OCI-LY1 (cell line): ENCODE measurements at regions not wholly inside any gene's neighbourhood (a gene's known extent, or its start where the extent isn't known, plus 50 kb on each side); places are given as distances from the start of the nearest gene placed in this dataset.

Experiments
- H2AFZ ChIP-seq: fragments of 200-600 bp; sonication (generic), shearing (Covaris generic); 2 replicates; pipeline ENCODE4 v1.6.0; 2014; ENCODE audit warnings: antibody characterized with exemption, mild to moderate bottlenecking, low read length
- H3F3A ChIP-seq: fragments of 200-600 bp; sonication (generic), shearing (Covaris generic); 2 replicates; pipeline ENCODE4 v1.6.0; 2014; ENCODE audit warnings: mild to moderate bottlenecking, antibody characterized with exemption, low read length, moderate library complexity; ENCODE audit not compliant: insufficient read depth
- H3K27ac ChIP-seq: fragments of 200-600 bp; sonication (generic); 2 replicates; pipeline ENCODE4 v1.5.1; 2014; ENCODE audit warnings: low read length, mixed run types, mild to moderate bottlenecking, low read depth; ENCODE audit not compliant: poor library complexity, severe bottlenecking
- H3K27me3 ChIP-seq: fragments of 200-600 bp; sonication (generic); 2 replicates; pipeline ENCODE4 v1.6.0; 2014; ENCODE audit warnings: antibody characterized with exemption, mild to moderate bottlenecking, low read length, moderate library complexity; ENCODE audit not compliant: insufficient read depth
- H3K36me3 ChIP-seq: fragments of 200-600 bp; sonication (generic); 2 replicates; pipeline ENCODE4 v1.6.1; 2014; ENCODE audit warnings: mild to moderate bottlenecking, antibody characterized with exemption, low read length, moderate library complexity, mixed read lengths; ENCODE audit not compliant: insufficient read depth
- H3K4me1 ChIP-seq: fragments of 200-600 bp; sonication (generic); 2 replicates; pipeline ENCODE4 v1.5.1; 2014; ENCODE audit warnings: mild to moderate bottlenecking, low read length, moderate library complexity; ENCODE audit not compliant: insufficient read depth, severe bottlenecking
- H3K4me2 ChIP-seq: fragments of 200-600 bp; sonication (generic), shearing (Covaris generic); 2 replicates; pipeline ENCODE4 v1.6.1; 2014; ENCODE audit warnings: low read length
- H3K4me3 ChIP-seq: fragments of 200-600 bp; sonication (generic); 2 replicates; pipeline ENCODE4 v1.5.1; 2014; ENCODE audit warnings: low read length, low read depth, mild to moderate bottlenecking, mixed read lengths; ENCODE audit not compliant: poor library complexity, severe bottlenecking
- H3K79me2 ChIP-seq: fragments of 200-600 bp; shearing (Covaris generic); 2 replicates; pipeline ENCODE4 v1.6.1; 2016; ENCODE audit warnings: mixed run types, low read length, mixed read lengths; ENCODE audit not compliant: insufficient read depth
- H3K9ac ChIP-seq: fragments of 200-600 bp; sonication (generic), shearing (Covaris generic); 2 replicates; pipeline ENCODE4 v1.6.1; 2014; ENCODE audit warnings: mild to moderate bottlenecking, low read length, mixed read lengths
- H3K9me2 ChIP-seq: fragments of 200-600 bp; sonication (generic), shearing (Covaris generic); 2 replicates; pipeline ENCODE4 v1.6.1; 2014; ENCODE audit warnings: low read depth, mild to moderate bottlenecking, low read length, mixed read lengths
- H3K9me3 ChIP-seq: fragments of 200-600 bp; shearing (Covaris generic); 2 replicates; pipeline ENCODE4 v1.6.1; 2014; ENCODE audit warnings: low read length, mixed read lengths
- H4K20me1 ChIP-seq: fragments of 200-600 bp; sonication (generic), shearing (Covaris generic); 2 replicates; pipeline ENCODE4 v1.6.0; 2016; ENCODE audit warnings: mild to moderate bottlenecking, low read length; ENCODE audit not compliant: insufficient read depth
- EZH2 ChIP-seq: fragments of 200-600 bp; sonication (generic), shearing (Covaris generic); IDR thresholded peaks from 2 replicates; pipeline ENCODE4 v1.8.0; 2017; ENCODE audit warnings: borderline replicate concordance, mixed run types, mild to moderate bottlenecking, antibody characterized with exemption, low read length, moderate library complexity, mixed read lengths
- TF ChIP-seq, protein P1 (sequence below): fragments of 200-600 bp; sonication (generic), shearing (Covaris generic); IDR thresholded peaks from 2 replicates; pipeline ENCODE4 v1.5.1; 2017; ENCODE audit warnings: mild to moderate bottlenecking, antibody characterized with exemption, low read length, moderate library complexity, mixed read lengths

DNA sequence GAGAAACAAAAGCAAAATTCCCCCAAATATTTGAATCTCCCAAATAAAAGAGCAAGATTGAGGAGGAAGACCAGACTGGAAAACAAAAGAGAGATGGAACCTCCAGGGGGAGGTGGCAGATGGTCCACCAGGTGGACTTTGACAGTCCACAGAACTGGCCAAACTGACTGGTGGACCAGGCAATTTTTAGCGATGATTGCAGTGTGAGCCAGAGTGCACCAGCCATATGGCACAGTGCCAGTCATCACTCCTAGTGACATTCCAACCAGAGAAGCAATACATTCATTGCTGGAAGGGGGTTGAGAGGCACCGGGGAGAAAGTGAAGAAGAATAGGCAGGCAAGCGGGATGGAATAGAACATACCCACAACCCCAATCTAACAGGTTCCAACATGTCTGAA is 182.9 kb downstream of the EXOC5 start:
- H3F3A ChIP-seq = no peaks in the 10 kb centered on the region
- no peak overlapping the region for H3K9ac ChIP-seq
- H4K20me1 ChIP-seq = no peaks in the 10 kb centered on the region
- H3K4me3 ChIP-seq = no peak overlapping the region
- no peaks in the 10 kb centered on the region for H3K36me3 ChIP-seq
- no peaks in the 10 kb centered on the region for H3K4me1 ChIP-seq
- no peaks in the 10 kb centered on the region for H3K9me3 ChIP-seq
- no peak overlapping the region for H3K4me2 ChIP-seq
- no peaks in the 10 kb centered on the region for H3K27me3 ChIP-seq
- H3K9me2 ChIP-seq = no peaks in the 10 kb centered on the region
- no peaks in the 10 kb centered on the region for H3K79me2 ChIP-seq
- no peak for TF ChIP-seq EZH2
- TF ChIP-seq, protein P1, sequence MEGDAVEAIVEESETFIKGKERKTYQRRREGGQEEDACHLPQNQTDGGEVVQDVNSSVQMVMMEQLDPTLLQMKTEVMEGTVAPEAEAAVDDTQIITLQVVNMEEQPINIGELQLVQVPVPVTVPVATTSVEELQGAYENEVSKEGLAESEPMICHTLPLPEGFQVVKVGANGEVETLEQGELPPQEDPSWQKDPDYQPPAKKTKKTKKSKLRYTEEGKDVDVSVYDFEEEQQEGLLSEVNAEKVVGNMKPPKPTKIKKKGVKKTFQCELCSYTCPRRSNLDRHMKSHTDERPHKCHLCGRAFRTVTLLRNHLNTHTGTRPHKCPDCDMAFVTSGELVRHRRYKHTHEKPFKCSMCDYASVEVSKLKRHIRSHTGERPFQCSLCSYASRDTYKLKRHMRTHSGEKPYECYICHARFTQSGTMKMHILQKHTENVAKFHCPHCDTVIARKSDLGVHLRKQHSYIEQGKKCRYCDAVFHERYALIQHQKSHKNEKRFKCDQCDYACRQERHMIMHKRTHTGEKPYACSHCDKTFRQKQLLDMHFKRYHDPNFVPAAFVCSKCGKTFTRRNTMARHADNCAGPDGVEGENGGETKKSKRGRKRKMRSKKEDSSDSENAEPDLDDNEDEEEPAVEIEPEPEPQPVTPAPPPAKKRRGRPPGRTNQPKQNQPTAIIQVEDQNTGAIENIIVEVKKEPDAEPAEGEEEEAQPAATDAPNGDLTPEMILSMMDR = no peak
- no peak overlapping the region for H2AFZ ChIP-seq
- H3K27ac ChIP-seq = no peak overlapping the region

DNA sequence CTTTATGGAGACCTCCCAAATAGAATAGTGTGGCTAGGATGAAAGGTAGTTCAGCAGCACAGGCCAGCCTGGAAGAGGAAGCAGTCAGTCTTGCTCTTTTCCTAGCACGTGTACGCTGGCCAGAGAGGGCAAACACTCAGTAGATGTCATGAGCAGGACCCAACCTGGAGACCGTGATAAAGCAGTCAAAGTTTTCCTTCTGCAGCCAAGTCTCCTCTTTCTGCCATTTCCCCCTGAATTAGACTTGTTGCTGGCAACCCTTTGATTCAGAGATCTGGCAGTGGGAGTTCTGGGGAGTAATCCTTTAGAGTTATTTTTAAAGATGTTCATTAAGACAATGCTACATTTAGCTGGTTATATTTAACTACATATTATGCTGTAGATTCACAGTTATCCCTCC is 183.7 kb downstream of the EXOC5 start:
- Histone ChIP-seq H3K9ac (no peak overlapping the region), H3K9me2 (no peaks in the 10 kb centered on the region), H3F3A (no peaks in the 10 kb centered on the region), H3K27me3 (no peaks in the 10 kb centered on the region), H3K4me1 (no peaks in the 10 kb centered on the region), H4K20me1 (no peaks in the 10 kb centered on the region), H3K4me2 (no peak overlapping the region), H3K36me3 (no peaks in the 10 kb centered on the region), H2AFZ (no peak overlapping the region), H3K9me3 (no peaks in the 10 kb centered on the region), H3K79me2 (no peaks in the 10 kb centered on the region), H3K27ac (no peak overlapping the region), H3K4me3 (no peak overlapping the region)
- TF ChIP-seq, protein P1 = no peak
- no peak for TF ChIP-seq EZH2

DNA sequence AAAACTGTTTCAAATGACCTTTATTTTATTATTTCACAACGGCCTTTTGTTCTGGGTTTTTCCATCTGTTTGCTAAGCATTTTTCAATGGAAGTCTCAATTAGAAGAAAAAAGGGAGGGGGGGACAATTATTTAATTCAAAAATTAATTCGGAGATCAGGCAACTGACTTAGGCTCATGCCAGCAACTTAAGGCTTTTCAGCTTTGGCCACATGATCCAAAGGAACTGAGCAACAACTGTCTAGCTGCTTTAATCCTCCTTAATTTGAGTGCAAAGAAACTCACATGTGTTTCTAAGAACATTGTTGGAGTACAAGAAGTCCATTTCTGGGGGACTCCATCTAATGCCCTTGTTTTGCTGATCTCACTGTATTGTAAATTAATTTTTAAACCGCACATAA is 188.0 kb downstream of the EXOC5 start:
- Histone ChIP-seq H4K20me1 (no peaks in the 10 kb centered on the region), H3K36me3 (no peaks in the 10 kb centered on the region), H3K9me2 (no peaks in the 10 kb centered on the region), H2AFZ (no peak overlapping the region), H3F3A (no peaks in the 10 kb centered on the region), H3K27ac (no peak overlapping the region), H3K4me3 (no peak overlapping the region), H3K27me3 (no peaks in the 10 kb centered on the region), H3K9ac (no peak overlapping the region), H3K79me2 (no peaks in the 10 kb centered on the region), H3K9me3 (no peaks in the 10 kb centered on the region), H3K4me1 (no peaks in the 10 kb centered on the region), H3K4me2 (no peak overlapping the region)
- TF ChIP-seq EZH2 = no peak
- TF ChIP-seq, protein P1 = no peak
